Activated naive CD4-positive, alpha-beta T cell treated with anti-CD3 and anti-CD28 coated beads, Interleukin-2, amount 10 ng/mL, durations not matched to agents 7 days and 5 days (primary cell): ENCODE measurements at regions not wholly inside any gene's neighbourhood (a gene's known extent, or its start where the extent isn't known, plus 50 kb on each side); places are given as distances from the start of the nearest gene placed in this dataset.
"Not testable (repeated sequence)": the region's sequence is repeated elsewhere in the genome, so short reads cannot be mapped to it uniquely, and the experiment has no call there.

Source experiments
- CTCF ChIA-PET: fragments of 350-600 bp; sonication (Branson Sonifier 250); formaldehyde crosslinking; loops from one replicate; lab custom pipeline; 2021; ENCODE audit warnings: antibody characterized with exemption; lab: Charles Lee
- DNase-seq: peaks from one replicate; pipeline ENCODE4 v3.0.0-alpha.2; 2020
- H3K27ac Mint-ChIP-seq: one replicate; pipeline ENCODE4 v1.8.0; 2021; ENCODE audit warnings: mild to moderate bottlenecking, moderate library complexity, mixed read lengths
- H3K27me3 Mint-ChIP-seq: one replicate; pipeline ENCODE4 v1.8.0; 2021; ENCODE audit warnings: mild to moderate bottlenecking, mixed read lengths
- H3K36me3 Mint-ChIP-seq: one replicate; pipeline ENCODE4 v1.8.0; 2021; ENCODE audit warnings: mixed read lengths
- H3K4me1 Mint-ChIP-seq: one replicate; pipeline ENCODE4 v1.8.0; 2021; ENCODE audit warnings: mixed read lengths
- H3K4me3 Mint-ChIP-seq: one replicate; pipeline ENCODE4 v1.8.0; 2021; ENCODE audit warnings: mild to moderate bottlenecking, moderate library complexity, mixed read lengths
- H3K9me3 Mint-ChIP-seq: one replicate; pipeline ENCODE4 v1.8.0; 2021; ENCODE audit warnings: mixed read lengths

DNA sequence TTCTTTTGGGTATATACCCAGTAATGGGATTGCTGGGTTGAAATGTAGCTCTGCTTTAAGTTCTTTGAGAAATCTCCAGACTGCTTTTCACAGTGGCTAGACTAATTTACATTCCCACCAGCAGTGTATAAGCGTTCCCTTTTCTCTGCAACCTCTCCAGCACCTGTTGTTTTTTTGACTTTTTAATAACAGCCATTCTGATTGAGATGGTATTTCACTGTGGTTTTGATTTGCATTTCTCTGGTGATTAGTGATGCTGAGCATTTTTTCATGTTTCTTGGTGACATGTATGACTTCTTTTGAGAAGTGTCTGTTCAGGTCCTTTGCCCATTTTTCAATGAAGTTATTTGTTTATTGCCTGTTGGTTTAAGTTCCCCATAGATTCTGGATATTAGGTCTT is 87.1 kb upstream of the TSC22D2 start:
- H3K4me3 Mint-ChIP-seq, H3K36me3 Mint-ChIP-seq, CTCF ChIA-PET, H3K27ac Mint-ChIP-seq, DNase-seq, H3K27me3 Mint-ChIP-seq, H3K4me1 Mint-ChIP-seq, H3K9me3 Mint-ChIP-seq: not testable (repeated sequence)

DNA sequence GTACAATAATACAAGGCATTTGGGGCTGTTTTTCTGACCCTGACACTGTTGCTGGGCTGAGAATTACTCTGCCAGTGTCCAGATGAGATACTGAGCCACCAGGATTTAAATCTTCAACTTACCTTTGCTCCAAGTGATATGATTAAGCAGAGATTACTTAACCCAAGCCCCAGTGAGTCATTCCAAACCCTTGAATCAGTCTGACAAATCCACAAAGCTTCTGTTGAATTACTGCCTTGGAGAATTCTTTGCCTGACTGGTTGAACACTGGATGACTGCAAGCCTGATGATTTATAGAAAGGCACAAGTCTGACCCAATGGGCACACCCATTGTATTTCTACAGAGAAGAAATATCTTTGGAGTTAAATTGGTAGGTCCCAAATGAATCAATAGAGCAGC is 88.2 kb upstream of the TSC22D2 start:
- H3K4me1 Mint-ChIP-seq, result no peaks in the 10 kb centered on the region
- no peak overlapping the region for H3K27ac Mint-ChIP-seq
- no peaks in the 10 kb centered on the region for H3K36me3 Mint-ChIP-seq
- H3K27me3 Mint-ChIP-seq, result peaks cover 8% of the 10 kb centered on the region
- H3K4me3 Mint-ChIP-seq, result no peak overlapping the region
- CTCF ChIA-PET, result no interaction called here
- DNase-seq, result no peak
- H3K9me3 Mint-ChIP-seq, result no peaks in the 10 kb centered on the region

DNA sequence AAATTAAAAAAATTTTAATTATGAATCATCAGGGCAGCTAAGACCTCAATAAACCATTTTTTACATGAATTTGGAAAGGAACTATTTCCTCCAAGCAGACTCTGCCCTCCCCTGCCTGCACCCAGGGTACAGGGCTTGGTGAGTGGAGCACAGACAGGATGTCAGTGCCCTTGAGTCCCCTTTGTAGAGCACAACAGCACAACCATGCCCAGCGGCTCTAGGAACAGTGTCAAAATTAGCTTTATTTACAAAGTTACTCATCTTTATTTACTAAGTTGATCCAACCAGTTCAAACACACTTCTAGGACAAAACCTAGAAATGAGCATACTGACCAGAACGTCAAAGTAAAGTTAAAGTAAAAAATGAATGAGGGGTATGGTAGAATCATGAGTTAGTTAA is 90.6 kb upstream of the TSC22D2 start:
- Mint-ChIP-seq H3K36me3 (no peaks in the 10 kb centered on the region), H3K27me3 (peaks cover 13% of the 10 kb centered on the region), H3K27ac (no peak overlapping the region), H3K9me3 (no peaks in the 10 kb centered on the region), H3K4me3 (no peak overlapping the region), H3K4me1 (no peaks in the 10 kb centered on the region)
- no peak for DNase-seq
- CTCF ChIA-PET, result no interaction called here

DNA sequence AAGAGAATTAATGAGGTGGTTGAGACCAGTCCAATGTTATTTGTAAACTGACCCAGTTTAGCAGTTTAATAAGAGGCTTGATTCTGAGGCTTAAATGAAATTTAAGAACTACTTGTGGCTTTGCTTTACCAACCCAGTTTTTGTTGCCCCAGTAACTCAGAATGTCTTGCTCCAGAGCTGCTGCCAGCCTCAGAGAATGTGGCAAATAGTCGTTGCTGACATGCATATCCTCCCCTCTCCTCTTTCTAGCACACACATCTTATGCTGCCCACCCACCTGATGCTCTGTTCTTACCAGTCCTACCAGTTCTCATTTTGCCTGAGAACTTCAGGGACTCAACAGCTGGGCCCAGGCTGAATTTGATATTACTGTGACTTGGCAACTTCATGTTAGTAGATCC is 92.4 kb upstream of the TSC22D2 start:
- peaks cover 20% of the 10 kb centered on the region for H3K27me3 Mint-ChIP-seq
- H3K4me1 Mint-ChIP-seq, result no peaks in the 10 kb centered on the region
- CTCF ChIA-PET, result interaction anchor here (0.6 to 1.3 kb wide), 2 partner anchors 9 to 11 kb away, joined by 3 read pairs; no protein-coding TSS in a partner anchor

DNA sequence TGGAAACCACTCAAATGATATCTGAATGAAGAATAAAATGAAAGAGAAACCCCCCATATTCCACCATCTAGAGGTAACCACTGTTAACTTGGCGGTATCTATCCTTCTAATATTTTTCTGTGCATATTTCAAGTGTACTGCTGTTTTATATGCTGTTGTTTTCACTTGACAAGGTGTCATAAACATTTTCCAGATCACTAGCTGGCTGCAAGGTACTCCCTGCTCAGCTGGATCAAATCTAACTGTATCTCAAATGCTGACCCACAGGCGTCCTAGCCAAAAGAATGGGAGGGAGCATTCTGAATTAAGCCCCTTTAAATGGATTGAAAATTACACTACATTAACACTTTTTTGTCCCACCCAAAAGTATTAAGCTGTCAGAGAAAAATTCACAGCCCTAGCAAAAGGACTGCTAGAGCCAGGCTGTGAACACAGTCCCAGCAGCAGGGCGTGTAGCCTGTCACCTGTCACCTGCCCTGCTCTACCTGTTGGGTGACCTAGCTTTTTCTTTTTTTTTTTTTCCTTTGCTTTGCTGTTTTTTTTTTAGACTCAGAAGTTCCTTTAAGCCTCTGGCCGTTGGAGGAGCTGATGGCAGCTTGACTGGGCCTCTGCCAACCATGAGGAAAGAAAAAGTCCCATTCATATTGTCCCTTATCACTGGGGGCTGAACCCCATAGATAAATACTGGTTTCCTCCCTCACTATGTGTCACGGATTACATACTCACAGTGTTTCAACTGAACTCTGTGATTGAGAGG is 93.7 kb upstream of the TSC22D2 start:
- Mint-ChIP-seq H3K4me3 (no peak overlapping the region), H3K9me3 (no peaks in the 10 kb centered on the region), H3K27me3 (peaks cover 20% of the 10 kb centered on the region), H3K4me1 (no peaks in the 10 kb centered on the region), H3K36me3 (no peaks in the 10 kb centered on the region), H3K27ac (no peak overlapping the region)
- no peak for DNase-seq
- CTCF ChIA-PET, result interaction anchor here (0.7 to 1.0 kb wide), 2 partner anchors 18 to 106 kb away, joined by 3 read pairs; no protein-coding TSS in a partner anchor

More for the DNA sequence above, 92.4 kb upstream of the TSC22D2 start:
- Mint-ChIP-seq H3K4me3 (no peak overlapping the region), H3K9me3 (no peaks in the 10 kb centered on the region), H3K27ac (no peak overlapping the region), H3K36me3 (no peaks in the 10 kb centered on the region)
- no peak for DNase-seq

DNA sequence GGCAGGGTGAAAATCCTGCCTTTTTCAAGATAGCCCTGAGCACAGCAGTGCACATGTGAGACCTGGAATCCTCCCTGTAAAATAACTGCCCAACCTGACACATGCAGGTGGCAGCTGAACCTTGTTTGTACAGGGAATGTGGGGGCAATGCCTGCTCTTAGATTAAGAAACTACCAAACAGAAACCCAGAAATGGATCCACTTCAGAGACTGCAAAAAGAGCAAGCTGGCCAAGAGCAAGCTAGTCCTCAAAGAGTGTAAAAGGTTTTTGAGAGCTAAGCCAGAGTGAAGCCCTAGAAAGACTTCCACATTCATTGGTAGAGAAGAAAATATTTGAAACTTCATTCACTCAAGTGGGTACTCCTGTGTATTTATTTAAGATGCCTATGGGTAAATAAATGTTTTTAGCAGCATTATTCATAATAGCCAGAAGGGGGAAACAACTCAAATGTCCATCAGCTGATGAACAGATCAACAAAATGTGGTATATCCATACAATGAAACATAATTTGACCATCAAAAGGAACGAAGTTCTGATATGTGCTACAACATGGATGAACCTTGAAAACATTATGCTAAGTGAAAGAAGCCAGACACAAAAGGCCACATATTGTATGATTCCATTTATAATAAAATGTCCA is 96.0 kb upstream of the TSC22D2 start:
- Mint-ChIP-seq H3K4me1 (no peaks in the 10 kb centered on the region), H3K27me3 (peaks cover 20% of the 10 kb centered on the region)
- CTCF ChIA-PET, result no interaction called here

DNA sequence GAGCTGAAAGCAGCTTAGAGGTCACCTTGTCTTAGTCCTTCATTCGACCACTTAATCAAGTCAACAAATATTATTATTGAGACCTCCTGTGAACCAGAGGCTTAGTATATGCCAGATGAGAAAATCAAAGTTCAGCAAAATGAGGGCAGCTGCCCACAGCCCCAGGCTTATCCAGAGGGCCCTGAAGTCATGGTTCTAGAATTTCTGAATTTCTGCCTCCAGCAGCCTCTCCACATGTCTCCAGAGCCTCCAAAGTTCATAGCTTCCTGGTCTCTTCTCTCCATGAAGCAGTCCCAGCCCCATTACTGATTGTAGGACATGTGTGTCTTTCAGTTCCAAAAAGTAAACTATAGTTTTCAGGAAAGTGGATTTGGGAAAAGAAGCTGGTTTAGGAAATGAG is 96.9 kb upstream of the TSC22D2 start:
- no peak overlapping the region for H3K4me3 Mint-ChIP-seq
- no peaks in the 10 kb centered on the region for H3K9me3 Mint-ChIP-seq
- H3K27me3 Mint-ChIP-seq, result peaks cover 20% of the 10 kb centered on the region
- no peaks in the 10 kb centered on the region for H3K4me1 Mint-ChIP-seq
- CTCF ChIA-PET, result no interaction called here
- H3K27ac Mint-ChIP-seq, result no peak overlapping the region
- DNase-seq, result no peak
- no peaks in the 10 kb centered on the region for H3K36me3 Mint-ChIP-seq

More for the DNA sequence above, 96.0 kb upstream of the TSC22D2 start:
- DNase-seq, result no peak
- H3K4me3 Mint-ChIP-seq, result no peak overlapping the region
- H3K9me3 Mint-ChIP-seq, result no peaks in the 10 kb centered on the region
- H3K36me3 Mint-ChIP-seq, result no peaks in the 10 kb centered on the region
- H3K27ac Mint-ChIP-seq, result no peak overlapping the region

DNA sequence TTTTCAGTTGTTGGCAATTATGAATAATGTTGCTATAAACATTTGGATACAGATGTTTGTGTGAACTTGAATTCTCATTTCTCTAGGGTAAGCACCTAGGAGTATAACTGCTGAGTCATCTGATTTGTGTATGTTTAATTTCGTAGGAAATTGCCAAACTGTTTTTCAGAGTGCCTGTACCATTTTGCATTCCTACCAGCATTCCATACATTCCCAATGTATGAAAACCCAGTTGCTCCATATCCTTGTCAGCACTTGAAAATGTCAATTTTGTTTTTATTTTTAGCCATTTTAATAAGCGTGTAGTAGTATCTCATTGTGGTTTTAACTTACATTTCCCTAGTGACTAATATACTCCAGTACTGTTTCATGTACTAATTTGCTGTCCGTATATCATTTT is 98.5 kb upstream of the TSC22D2 start:
- Mint-ChIP-seq H3K36me3 (no peaks in the 10 kb centered on the region), H3K27me3 (peaks cover 16% of the 10 kb centered on the region), H3K4me3 (no peak overlapping the region), H3K4me1 (no peaks in the 10 kb centered on the region), H3K9me3 (no peaks in the 10 kb centered on the region), H3K27ac (no peak overlapping the region)
- CTCF ChIA-PET, result no interaction called here
- DNase-seq, result no peak

DNA sequence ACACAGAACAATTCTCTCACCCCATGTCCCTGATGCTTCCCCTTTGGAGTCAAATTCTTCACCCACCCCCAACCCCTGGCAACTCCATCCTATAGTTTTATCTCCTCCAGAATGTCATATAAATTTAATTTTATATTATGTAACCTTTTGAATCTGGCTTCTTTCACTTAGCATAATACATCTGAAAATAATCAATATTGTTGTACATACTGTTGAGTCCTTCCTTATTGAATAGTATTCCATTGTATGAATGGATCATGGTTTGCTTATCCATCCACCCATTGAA is 98.9 kb upstream of the TSC22D2 start:
- CTCF ChIA-PET, result no interaction called here
- Mint-ChIP-seq H3K4me1 (no peaks in the 10 kb centered on the region), H3K27me3 (peaks cover 16% of the 10 kb centered on the region), H3K4me3 (no peak overlapping the region), H3K36me3 (no peaks in the 10 kb centered on the region), H3K27ac (no peak overlapping the region), H3K9me3 (no peaks in the 10 kb centered on the region)
- no peak for DNase-seq

DNA sequence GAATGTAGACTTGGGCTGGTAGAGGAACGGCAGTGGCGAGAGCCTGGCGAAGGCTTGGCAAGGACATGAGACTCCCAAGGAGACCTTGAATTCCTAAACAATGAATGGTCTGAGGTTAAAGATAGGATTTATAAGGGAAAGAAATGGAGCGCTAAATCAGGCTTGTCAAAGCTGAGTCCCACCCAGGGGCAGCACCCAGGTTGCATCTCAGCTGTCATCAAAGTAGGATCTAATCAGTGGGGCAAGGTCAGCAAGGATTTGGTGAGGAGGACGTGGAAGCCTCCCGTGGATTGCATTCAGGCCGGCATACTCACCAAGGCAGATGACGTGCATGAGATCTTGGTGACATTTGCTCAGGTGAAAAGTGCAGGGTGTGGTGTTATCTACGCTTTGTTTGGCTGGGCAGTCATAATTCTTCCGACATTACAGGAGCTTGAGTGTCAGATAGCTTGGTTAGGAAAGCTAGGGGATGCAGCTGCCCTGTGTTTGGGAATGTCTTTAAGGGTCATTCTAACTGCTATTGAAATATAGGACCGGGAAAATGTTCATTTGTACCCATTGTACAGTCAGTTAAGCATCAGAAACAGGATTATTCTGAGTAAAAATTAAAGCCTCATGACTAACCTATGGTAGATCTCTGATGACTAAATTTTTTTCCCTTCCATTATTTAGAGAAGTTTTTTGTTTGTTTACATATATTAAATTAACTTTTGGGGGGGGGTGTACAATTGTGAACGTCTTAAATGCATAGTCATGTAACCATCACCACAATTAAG is 99.4 kb upstream of the TSC22D2 start:
- Mint-ChIP-seq H3K36me3 (no peaks in the 10 kb centered on the region), H3K27ac (no peak overlapping the region), H3K4me1 (no peaks in the 10 kb centered on the region), H3K4me3 (no peak overlapping the region), H3K9me3 (no peaks in the 10 kb centered on the region), H3K27me3 (peaks cover 18% of the 10 kb centered on the region)
- CTCF ChIA-PET, result no interaction called here
- no peak for DNase-seq

DNA sequence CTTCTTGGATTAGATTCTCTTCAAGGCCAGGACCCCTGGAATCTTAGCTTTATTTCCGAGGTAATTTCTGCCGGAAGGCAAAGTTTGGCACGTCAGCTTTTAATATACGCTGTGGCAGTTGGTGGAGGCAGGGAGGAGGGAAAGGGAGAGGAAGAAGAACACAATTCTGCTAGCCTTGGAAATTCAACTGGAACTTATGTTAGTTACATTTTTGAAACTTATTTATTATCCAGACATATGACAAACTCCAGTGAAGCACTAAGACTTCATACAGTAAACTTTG is 100.1 kb upstream of the TSC22D2 start:
- Mint-ChIP-seq H3K36me3 (no peaks in the 10 kb centered on the region), H3K4me3 (no peak overlapping the region), H3K4me1 (no peaks in the 10 kb centered on the region), H3K27me3 (peaks cover 15% of the 10 kb centered on the region), H3K27ac (no peak overlapping the region), H3K9me3 (no peaks in the 10 kb centered on the region)
- DNase-seq, result no peak
- CTCF ChIA-PET, result no interaction called here

DNA sequence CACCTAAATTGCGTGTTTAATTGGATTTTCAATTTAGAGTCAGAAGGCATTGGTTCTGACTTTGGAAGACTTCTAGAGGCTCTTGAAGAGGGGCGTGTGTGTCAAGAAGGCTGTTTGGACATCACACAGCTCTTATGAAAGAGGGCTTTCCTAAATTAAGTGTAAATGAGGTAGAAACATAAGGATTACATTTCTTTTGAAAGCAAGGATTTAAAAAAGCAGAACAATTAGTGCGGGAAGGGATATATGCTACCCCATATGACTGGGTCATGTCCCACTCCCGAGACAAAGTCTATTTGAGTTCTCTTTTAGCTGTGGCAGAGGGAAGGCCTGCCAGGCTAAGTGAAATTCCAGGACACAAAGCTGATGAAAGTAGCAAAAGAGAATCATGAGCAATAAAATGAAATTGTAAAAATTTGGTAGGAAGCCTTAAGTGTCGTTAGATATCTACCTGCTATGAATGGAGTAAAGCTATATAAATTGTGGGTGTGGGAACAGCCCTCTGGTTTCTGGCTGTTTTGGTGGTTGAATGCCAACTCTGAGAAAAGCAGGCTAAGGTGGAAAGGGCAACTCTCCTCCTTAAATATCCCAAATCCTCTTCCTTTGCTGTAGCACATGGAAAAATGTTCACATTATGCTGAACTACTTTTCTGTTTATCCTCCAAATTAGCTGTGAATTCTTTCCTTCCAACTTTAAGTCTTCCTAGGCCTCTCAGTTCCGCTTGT is 100.6 kb upstream of the TSC22D2 start:
- H3K36me3 Mint-ChIP-seq, result no peaks in the 10 kb centered on the region
- H3K27ac Mint-ChIP-seq, result no peak overlapping the region
- H3K4me3 Mint-ChIP-seq, result no peak overlapping the region
- no peaks in the 10 kb centered on the region for H3K9me3 Mint-ChIP-seq
- CTCF ChIA-PET, result no interaction called here
- no peak for DNase-seq
- peaks cover 18% of the 10 kb centered on the region for H3K27me3 Mint-ChIP-seq
- no peaks in the 10 kb centered on the region for H3K4me1 Mint-ChIP-seq

DNA sequence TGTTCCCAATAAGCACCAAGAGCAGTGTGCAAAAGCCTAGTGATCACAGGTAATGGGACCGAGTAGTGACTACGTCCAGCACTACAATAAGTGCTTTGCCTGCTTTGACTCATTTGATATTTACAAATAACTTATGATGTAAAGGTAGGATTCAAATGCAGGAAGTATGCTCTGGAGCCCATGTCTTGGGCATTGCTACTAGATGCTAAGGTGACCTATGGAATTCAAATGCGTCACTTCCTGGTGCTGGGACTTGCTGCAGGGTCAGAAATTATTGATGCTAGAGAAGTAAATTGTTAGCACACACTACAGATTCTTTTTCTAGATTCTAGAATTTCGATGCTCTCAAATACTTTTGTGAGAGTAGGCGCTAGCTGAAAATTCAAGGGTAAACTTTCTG is 101.2 kb upstream of the TSC22D2 start:
- H3K9me3 Mint-ChIP-seq, result no peaks in the 10 kb centered on the region
- no peaks in the 10 kb centered on the region for H3K4me1 Mint-ChIP-seq
- no peak overlapping the region for H3K4me3 Mint-ChIP-seq
- H3K27ac Mint-ChIP-seq, result no peak overlapping the region
- peaks cover 18% of the 10 kb centered on the region for H3K27me3 Mint-ChIP-seq
- CTCF ChIA-PET, result interaction anchor here (0.6 kb wide), 1 partner anchor 46 kb away, joined by 3 read pairs; no protein-coding TSS in a partner anchor
- no peak for DNase-seq
- no peaks in the 10 kb centered on the region for H3K36me3 Mint-ChIP-seq

DNA sequence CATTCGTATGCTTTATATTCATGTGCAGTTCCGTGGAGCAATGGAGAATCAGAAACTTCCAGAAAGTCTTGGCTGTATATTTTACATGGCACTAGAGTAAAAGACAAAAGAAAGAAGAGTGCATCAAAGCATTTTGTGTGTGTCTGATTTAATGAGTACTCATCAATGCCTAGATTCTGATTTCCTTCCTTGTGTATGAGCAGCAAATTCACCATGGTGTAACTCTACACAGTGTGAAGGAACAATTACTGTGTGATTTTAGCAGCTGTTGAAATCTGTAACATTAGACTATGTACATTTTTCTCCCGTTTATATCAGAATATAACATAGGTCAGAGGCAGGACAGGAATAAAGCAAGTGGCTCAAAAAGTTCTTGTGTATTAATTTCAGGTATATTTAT is 102.0 kb upstream of the TSC22D2 start:
- CTCF ChIA-PET, result interaction anchor here (0.6 kb wide), 1 partner anchor 47 kb away, joined by 3 read pairs; no protein-coding TSS in a partner anchor
- H3K4me1 Mint-ChIP-seq, result no peaks in the 10 kb centered on the region
- no peaks in the 10 kb centered on the region for H3K36me3 Mint-ChIP-seq
- no peaks in the 10 kb centered on the region for H3K9me3 Mint-ChIP-seq
- no peak overlapping the region for H3K4me3 Mint-ChIP-seq
- peaks cover 13% of the 10 kb centered on the region for H3K27me3 Mint-ChIP-seq
- no peak overlapping the region for H3K27ac Mint-ChIP-seq
- DNase-seq, result no peak
